ENCODE measurements at regions not wholly inside any gene's neighbourhood (a gene's known extent, or its start where the extent isn't known, plus 50 kb on each side); places are given as distances from the start of the nearest gene placed in this dataset.

DNA sequence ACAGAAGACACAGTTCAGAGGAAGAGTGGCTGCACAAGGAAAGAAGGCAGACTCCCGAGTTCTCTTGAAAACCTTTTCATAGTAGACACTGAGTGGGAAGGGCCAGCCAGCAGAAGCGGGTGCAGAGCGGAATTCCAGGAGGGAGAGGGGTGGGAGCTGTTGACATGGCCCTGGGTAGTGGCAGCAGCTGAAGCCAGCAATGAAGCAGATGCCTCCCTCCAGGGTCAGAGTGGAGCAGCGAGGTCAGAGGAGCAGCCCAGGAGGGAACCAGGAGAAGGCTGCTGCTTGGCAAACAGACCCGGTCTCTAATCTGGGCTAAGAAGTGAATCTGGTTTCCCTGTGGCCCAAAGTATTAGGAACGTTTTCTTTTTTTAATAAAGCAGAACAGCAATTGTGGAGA is 73.9 kb upstream of the SPATA13 start:
- Histone ChIP-seq H3K9ac (ENCODE audit: low read length) (no peak overlapping the region), H3K79me2 (ENCODE audit: insufficient read depth, low read length) (no peaks in the 10 kb centered on the region), H3F3A (ENCODE audit: insufficient read depth) (no peaks in the 10 kb centered on the region), H3K27me3 (ENCODE audit: low read length) (no peaks in the 10 kb centered on the region), H2AFZ (ENCODE audit: low read depth, low read length, severe bottlenecking) (no peak overlapping the region), H3K4me3 (ENCODE audit: insufficient read depth, low read length, poor library complexity, severe bottlenecking) (no peak overlapping the region), H3K9me3 (ENCODE audit: insufficient read depth, low read length) (no peaks in the 10 kb centered on the region), H4K20me1 (ENCODE audit: low read depth, low read length) (no peaks in the 10 kb centered on the region), H3K27ac (ENCODE audit: low read depth, low read length) (no peak overlapping the region), H3K36me3 (ENCODE audit: low read length) (no peaks in the 10 kb centered on the region), H3K4me2 (ENCODE audit: low read depth, low read length, poor library complexity, severe bottlenecking) (no peak overlapping the region), H3K9me2 (replicated peaks; ENCODE audit: insufficient read depth, low read length) (no peaks in the 10 kb centered on the region)
- no peak for TF ChIP-seq EZH2phosphoT487 (conservative IDR thresholded peaks at IDR 0.05; ENCODE audit: low read length)
- TF ChIP-seq, protein P1, sequence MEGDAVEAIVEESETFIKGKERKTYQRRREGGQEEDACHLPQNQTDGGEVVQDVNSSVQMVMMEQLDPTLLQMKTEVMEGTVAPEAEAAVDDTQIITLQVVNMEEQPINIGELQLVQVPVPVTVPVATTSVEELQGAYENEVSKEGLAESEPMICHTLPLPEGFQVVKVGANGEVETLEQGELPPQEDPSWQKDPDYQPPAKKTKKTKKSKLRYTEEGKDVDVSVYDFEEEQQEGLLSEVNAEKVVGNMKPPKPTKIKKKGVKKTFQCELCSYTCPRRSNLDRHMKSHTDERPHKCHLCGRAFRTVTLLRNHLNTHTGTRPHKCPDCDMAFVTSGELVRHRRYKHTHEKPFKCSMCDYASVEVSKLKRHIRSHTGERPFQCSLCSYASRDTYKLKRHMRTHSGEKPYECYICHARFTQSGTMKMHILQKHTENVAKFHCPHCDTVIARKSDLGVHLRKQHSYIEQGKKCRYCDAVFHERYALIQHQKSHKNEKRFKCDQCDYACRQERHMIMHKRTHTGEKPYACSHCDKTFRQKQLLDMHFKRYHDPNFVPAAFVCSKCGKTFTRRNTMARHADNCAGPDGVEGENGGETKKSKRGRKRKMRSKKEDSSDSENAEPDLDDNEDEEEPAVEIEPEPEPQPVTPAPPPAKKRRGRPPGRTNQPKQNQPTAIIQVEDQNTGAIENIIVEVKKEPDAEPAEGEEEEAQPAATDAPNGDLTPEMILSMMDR (IDR thresholded peaks at IDR 0.05; ENCODE audit: insufficient read depth, low read length, poor library complexity, severe bottlenecking), result no peak

DNA sequence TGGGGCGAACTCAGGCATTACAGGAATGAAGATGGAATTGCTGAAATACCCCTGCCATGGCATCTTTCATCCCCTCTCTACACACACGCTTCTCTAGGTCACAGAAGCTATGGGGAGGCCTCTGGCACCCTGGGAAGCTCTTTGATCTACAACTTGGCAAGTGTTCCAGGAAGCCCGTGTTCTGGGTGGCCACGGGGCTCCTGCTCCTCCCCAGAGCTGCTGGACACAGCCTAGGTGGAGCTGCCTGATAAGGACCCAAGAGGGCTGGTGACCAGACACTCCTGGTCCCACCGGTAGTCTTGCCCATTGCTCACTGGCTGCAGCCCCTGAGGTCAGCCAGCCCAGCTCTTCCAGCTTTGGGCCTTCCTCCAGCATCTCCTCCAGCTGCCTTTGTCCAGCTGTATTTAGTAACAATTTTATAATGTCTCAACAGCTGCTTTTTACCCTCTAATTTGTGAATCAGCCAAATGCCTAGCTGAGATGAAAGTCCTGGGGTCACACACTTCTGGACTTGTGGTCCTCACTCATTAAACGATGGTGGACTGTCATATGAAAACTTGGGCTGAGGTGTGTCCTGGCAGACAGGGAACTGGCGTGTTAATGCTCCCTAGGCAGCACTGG is 72.8 kb upstream of the SPATA13 start:
- TF ChIP-seq EZH2phosphoT487 (conservative IDR thresholded peaks at IDR 0.05; ENCODE audit: low read length), result no peak
- TF ChIP-seq, protein P1 (IDR thresholded peaks at IDR 0.05; ENCODE audit: insufficient read depth, low read length, poor library complexity, severe bottlenecking), result no peak
- H4K20me1 ChIP-seq (ENCODE audit: low read depth, low read length), result no peaks in the 10 kb centered on the region
- H3K36me3 ChIP-seq (ENCODE audit: low read length), result no peaks in the 10 kb centered on the region
- H3K27me3 ChIP-seq (ENCODE audit: low read length), result no peaks in the 10 kb centered on the region
- no peaks in the 10 kb centered on the region for H3K9me2 ChIP-seq (replicated peaks; ENCODE audit: insufficient read depth, low read length)
- no peaks in the 10 kb centered on the region for H3F3A ChIP-seq (ENCODE audit: insufficient read depth)
- H3K4me3 ChIP-seq (ENCODE audit: insufficient read depth, low read length, poor library complexity, severe bottlenecking), result no peak overlapping the region
- H3K27ac ChIP-seq (ENCODE audit: low read depth, low read length), result no peak overlapping the region
- H3K4me2 ChIP-seq (ENCODE audit: low read depth, low read length, poor library complexity, severe bottlenecking), result no peak overlapping the region
- H3K79me2 ChIP-seq (ENCODE audit: insufficient read depth, low read length), result no peaks in the 10 kb centered on the region
- H2AFZ ChIP-seq (ENCODE audit: low read depth, low read length, severe bottlenecking), result no peak overlapping the region
- no peak overlapping the region for H3K9ac ChIP-seq (ENCODE audit: low read length)
- H3K9me3 ChIP-seq (ENCODE audit: insufficient read depth, low read length), result no peaks in the 10 kb centered on the region

DNA sequence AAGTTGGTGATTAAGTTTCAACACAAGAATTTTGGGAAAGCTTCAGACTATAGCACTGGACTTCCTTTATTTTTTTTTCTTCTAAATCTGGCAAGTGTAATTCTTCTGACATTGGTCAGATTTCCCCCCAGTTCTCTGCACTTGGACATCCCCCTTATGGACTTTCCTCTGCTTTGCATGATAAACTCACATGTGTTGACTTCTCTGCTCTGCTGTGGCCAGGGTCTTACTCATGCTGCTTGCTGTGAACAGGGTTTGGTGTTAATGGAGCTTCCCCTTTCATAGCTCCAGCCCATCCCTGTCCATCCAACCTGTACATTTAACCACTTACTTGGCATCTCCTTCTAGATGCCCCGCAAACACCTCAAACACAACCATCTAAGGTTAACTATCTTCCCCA is 70.5 kb upstream of the SPATA13 start:
- Histone ChIP-seq H3K4me2 (ENCODE audit: low read depth, low read length, poor library complexity, severe bottlenecking) (no peak overlapping the region), H3K79me2 (ENCODE audit: insufficient read depth, low read length) (no peaks in the 10 kb centered on the region), H3K9me3 (ENCODE audit: insufficient read depth, low read length) (no peaks in the 10 kb centered on the region), H3K9me2 (replicated peaks; ENCODE audit: insufficient read depth, low read length) (no peaks in the 10 kb centered on the region), H4K20me1 (ENCODE audit: low read depth, low read length) (no peaks in the 10 kb centered on the region), H3K27me3 (ENCODE audit: low read length) (no peaks in the 10 kb centered on the region), H3K4me3 (ENCODE audit: insufficient read depth, low read length, poor library complexity, severe bottlenecking) (no peak overlapping the region), H3K9ac (ENCODE audit: low read length) (no peak overlapping the region), H3F3A (ENCODE audit: insufficient read depth) (no peaks in the 10 kb centered on the region), H3K27ac (ENCODE audit: low read depth, low read length) (no peak overlapping the region), H2AFZ (ENCODE audit: low read depth, low read length, severe bottlenecking) (no peak overlapping the region), H3K36me3 (ENCODE audit: low read length) (no peaks in the 10 kb centered on the region)
- TF ChIP-seq, protein P1 (IDR thresholded peaks at IDR 0.05; ENCODE audit: insufficient read depth, low read length, poor library complexity, severe bottlenecking), result no peak
- TF ChIP-seq EZH2phosphoT487 (conservative IDR thresholded peaks at IDR 0.05; ENCODE audit: low read length), result no peak
